ENCODE measurements at regions not wholly inside any gene's neighbourhood (a gene's known extent, or its start where the extent isn't known, plus 50 kb on each side); places are given as distances from the start of the nearest gene placed in this dataset.

GRCh38 chr5:94086194-94086593 lies 344.8 kb upstream of the POU5F2 start:
- no peaks in the 10 kb centered on the region for H3K9me3 ChIP-seq (replicated peaks in 1 of 3)
- no peak for DNase-seq
- WGBS, 4 donors = 93 to 99% (median 96%) methylated on average over 2 of the region's 2 CpGs
- H3K4me3 ChIP-seq = no peak overlapping the region
- no peaks in the 10 kb centered on the region for H3K36me3 ChIP-seq (replicated peaks in 1 of 2)
- intact Hi-C loops (cut with DNase I) = no loop called here
- no peaks in the 10 kb centered on the region for H3K27me3 ChIP-seq
- H3K27ac ChIP-seq = no peak overlapping the region
- H3K4me1 ChIP-seq (replicated peaks in 1 of 2) = no peaks in the 10 kb centered on the region
- TF ChIP-seq POLR2A (IDR thresholded peaks at IDR 0.05) = no peak
- TF ChIP-seq CTCF (IDR thresholded peaks at IDR 0.05) = no peak

GRCh38 chr5:94082405-94082804 lies 341.0 kb upstream of the POU5F2 start:
- no peak overlapping the region for H3K27ac ChIP-seq
- no peaks in the 10 kb centered on the region for H3K9me3 ChIP-seq (replicated peaks in 1 of 3)
- H3K4me3 ChIP-seq = no peak overlapping the region
- intact Hi-C loops (cut with DNase I) = no loop called here
- no peaks in the 10 kb centered on the region for H3K4me1 ChIP-seq (replicated peaks in 1 of 2)
- no peaks in the 10 kb centered on the region for H3K36me3 ChIP-seq (replicated peaks in 1 of 2)
- H3K27me3 ChIP-seq = no peaks in the 10 kb centered on the region
- DNase-seq = no peak
- TF ChIP-seq CTCF (IDR thresholded peaks at IDR 0.05) (no peak), POLR2A (IDR thresholded peaks at IDR 0.05) (no peak)

GRCh38 chr5:94081088-94081487 lies 339.7 kb upstream of the POU5F2 start:
- no peaks in the 10 kb centered on the region for H3K9me3 ChIP-seq (replicated peaks in 1 of 3)
- H3K36me3 ChIP-seq (replicated peaks in 1 of 2) = no peaks in the 10 kb centered on the region
- no peaks in the 10 kb centered on the region for H3K27me3 ChIP-seq
- DNase-seq = no peak
- 93 to 100% (median 96%) methylated on average over 1 of the region's 1 CpG for WGBS, 4 donors
- no peaks in the 10 kb centered on the region for H3K4me1 ChIP-seq (replicated peaks in 1 of 2)
- no peak overlapping the region for H3K27ac ChIP-seq
- TF ChIP-seq CTCF (IDR thresholded peaks at IDR 0.05) (no peak), POLR2A (IDR thresholded peaks at IDR 0.05) (no peak)
- intact Hi-C loops (cut with DNase I) = no loop called here
- no peak overlapping the region for H3K4me3 ChIP-seq

GRCh38 chr5:94080390-94080789 lies 339.0 kb upstream of the POU5F2 start:
- no peak overlapping the region for H3K27ac ChIP-seq
- H3K4me1 ChIP-seq (replicated peaks in 1 of 2) = no peaks in the 10 kb centered on the region
- H3K9me3 ChIP-seq (replicated peaks in 1 of 3) = no peaks in the 10 kb centered on the region
- no peaks in the 10 kb centered on the region for H3K27me3 ChIP-seq
- H3K4me3 ChIP-seq = no peak overlapping the region
- 89 to 97% (median 95%) methylated on average over 3 of the region's 3 CpGs for WGBS, 4 donors
- TF ChIP-seq CTCF (IDR thresholded peaks at IDR 0.05) (no peak), POLR2A (IDR thresholded peaks at IDR 0.05) (no peak)
- no peak for DNase-seq
- intact Hi-C loops (cut with DNase I) = no loop called here
- H3K36me3 ChIP-seq (replicated peaks in 1 of 2) = no peaks in the 10 kb centered on the region
